HCT116 (cell line): ENCODE measurements at regions not wholly inside any gene's neighbourhood (a gene's known extent, or its start where the extent isn't known, plus 50 kb on each side); places are given as distances from the start of the nearest gene placed in this dataset.

Experiments
- ATAC-seq: fragments of 200-7000 bp; cut with Tn5 transposase; 2 replicates; pipeline ENCODE4 v1.9.1; 2020; ENCODE audit warnings: mild to moderate bottlenecking, moderate library complexity
- BruUV-seq: library from RNA; stranded (reverse); fragments of 400-500 nt; replicated peaks from 2 replicates; lab custom pipeline; 2021; lab: Mats Ljungman, UMichigan
- CTCF ChIA-PET: fragments of 300-600 bp; sonication (Branson Sonifier 250); formaldehyde crosslinking; loops from one replicate; lab custom pipeline; 2021; ENCODE audit warnings: antibody characterized with exemption; lab: Charles Lee
- POLR2A ChIA-PET: fragments of 300-600, 350-600 bp; sonication (Branson Sonifier 250); formaldehyde crosslinking; loops from one replicate; lab custom pipeline; 2021; ENCODE audit warnings: antibody characterized with exemption; lab: Charles Lee
- RAD21 ChIA-PET, 2 experiments: fragments of 300-600 bp; sonication (Branson Sonifier 250); formaldehyde crosslinking; loops; one replicate each; lab custom pipeline; 2023; ENCODE audit warnings: low total read pairs in 2 of 2; ENCODE audit not compliant: uncharacterized antibody in 2 of 2, unreplicated experiment in 2 of 2, low non-redundant PET in 1 of 2; lab: Charles Lee
- DNase-seq: peaks from one replicate; pipeline ENCODE4 v3.0.0-alpha.2; 2010; ENCODE audit warnings: low read depth, low spot score
- H2AFZ ChIP-seq: fragments of 200-600 bp; shearing (Covaris generic), sonication (generic); 2 replicates; pipeline ENCODE4 v1.6.1; 2017; ENCODE audit warnings: low read depth, mixed run types, mixed read lengths, antibody characterized with exemption, low read length; ENCODE audit not compliant: poor library complexity, severe bottlenecking
- H3K27ac ChIP-seq: 2 replicates; pipeline ENCODE4 v1.5.1; 2012; ENCODE audit warnings: low read depth, low read length
- H3K27me3 ChIP-seq: fragments of 200-600 bp; sonication (generic); 2 replicates; pipeline ENCODE4 v1.6.1; 2016; ENCODE audit warnings: mixed run types, low read length, mixed read lengths; ENCODE audit not compliant: insufficient read depth
- H3K36me3 ChIP-seq, 2 experiments: fragments of 200-500 bp in 1 of 2; fragments of 200-600 bp in 1 of 2; sonication (Bioruptor generic) in 1 of 2; sonication (generic) in 1 of 2; 2 replicates each; pipeline versions ENCODE4 v1.5.1 to v1.6.1; 2014 to 2016; ENCODE audit warnings: low read length in 2 of 2, inconsistent platforms in 1 of 2, mixed read lengths in 1 of 2, mixed run types in 1 of 2; ENCODE audit not compliant: insufficient read depth in 2 of 2, control insufficient read depth in 1 of 2
- H3K4me1 ChIP-seq, 2 experiments: fragments of 200-600 bp in 1 of 2; sonication (generic) in 1 of 2; 2 replicates each; pipeline versions ENCODE4 v1.5.1 to v1.6.1; 2012 to 2017; ENCODE audit warnings: low read length in 2 of 2, inconsistent platforms in 1 of 2, mild to moderate bottlenecking in 1 of 2, mixed read lengths in 1 of 2, mixed run types in 1 of 2, moderate library complexity in 1 of 2; ENCODE audit not compliant: insufficient read depth in 2 of 2, control insufficient read depth in 1 of 2
- H3K4me2 ChIP-seq: fragments of 200-600 bp; sonication (generic); 2 replicates; pipeline ENCODE4 v1.6.1; 2017; ENCODE audit warnings: mixed run types, low read length, mixed read lengths
- H3K4me3 ChIP-seq, 2 experiments: fragments of 200-600 bp in 1 of 2; sonication (generic) in 1 of 2; replicated peaks in 1 of 2; 2 replicates each; pipeline ENCODE4 v1.5.1; 2011 to 2016; ENCODE audit warnings: low read length in 2 of 2, control low read depth in 1 of 2, low read depth in 1 of 2, mild to moderate bottlenecking in 1 of 2, mixed read lengths in 1 of 2, mixed run types in 1 of 2
- H3K79me2 ChIP-seq: fragments of 200-600 bp; sonication (generic); 2 replicates; pipeline ENCODE4 v1.6.1; 2017; ENCODE audit warnings: mild to moderate bottlenecking, mixed run types, low read length, moderate library complexity, mixed read lengths; ENCODE audit not compliant: insufficient read depth
- H3K9ac ChIP-seq: fragments of 200-600 bp; sonication (generic); 2 replicates; pipeline ENCODE4 v1.6.1; 2016; ENCODE audit warnings: low read length, mixed read lengths
- H3K9me2 ChIP-seq: fragments of 200-600 bp; sonication (generic), shearing (Covaris generic); 2 replicates; pipeline ENCODE4 v1.6.1; 2017; ENCODE audit warnings: mixed run types, mild to moderate bottlenecking, moderate library complexity; ENCODE audit not compliant: insufficient read depth
- H3K9me3 ChIP-seq, 2 experiments: fragments of 200-500 bp in 1 of 2; fragments of 200-600 bp in 1 of 2; sonication (Bioruptor generic) in 1 of 2; sonication (generic) in 1 of 2; 2 replicates each; pipeline ENCODE4 v1.6.1; 2014 to 2017; ENCODE audit warnings: low read length in 2 of 2, mixed read lengths in 2 of 2, inconsistent platforms in 1 of 2, low read depth in 1 of 2, mild to moderate bottlenecking in 1 of 2, mixed run types in 1 of 2, moderate library complexity in 1 of 2; ENCODE audit not compliant: control insufficient read depth in 1 of 2, insufficient read depth in 1 of 2
- H4K20me1 ChIP-seq: fragments of 200-600 bp; sonication (generic), shearing (Covaris generic); 2 replicates; pipeline ENCODE4 v1.6.1; 2017; ENCODE audit warnings: mixed run types, mild to moderate bottlenecking, moderate library complexity; ENCODE audit not compliant: insufficient read depth
- ATF3 ChIP-seq: IDR thresholded peaks from 2 replicates; pipeline ENCODE4 v1.6.1; 2012
- CTCF ChIP-seq, 3 experiments: fragments of 200-600 bp in 1 of 3; sonication (generic) in 1 of 3; IDR thresholded peaks in 2 of 3; conservative IDR thresholded peaks in 1 of 3; 2 replicates each; pipeline ENCODE4 v1.5.1; 2012 to 2017; ENCODE audit warnings: low read depth in 2 of 3, low read length in 2 of 3, antibody characterized with exemption in 1 of 3, borderline replicate concordance in 1 of 3, control low read depth in 1 of 3, mild to moderate bottlenecking in 1 of 3, mixed read lengths in 1 of 3, mixed run types in 1 of 3, moderate library complexity in 1 of 3; ENCODE audit not compliant: insufficient read depth in 1 of 3
- EGR1 ChIP-seq: IDR thresholded peaks from 2 replicates; pipeline ENCODE4 v1.6.1; 2012; ENCODE audit warnings: low read depth
- EZH2 ChIP-seq: fragments of 200-600 bp; sonication (generic); IDR thresholded peaks from 2 replicates; pipeline ENCODE4 v1.6.1; 2017; ENCODE audit warnings: antibody characterized with exemption, mixed run types
- EZH2phosphoT487 ChIP-seq: fragments of 200-600 bp; IDR thresholded peaks from 2 replicates; pipeline ENCODE4 v1.6.1; 2018; ENCODE audit warnings: antibody characterized with exemption, borderline replicate concordance
- FOSL1 ChIP-seq: IDR thresholded peaks from 2 replicates; pipeline ENCODE4 v1.6.1; 2012; ENCODE audit warnings: low read depth
- JUND ChIP-seq: IDR thresholded peaks from 2 replicates; pipeline ENCODE4 v1.6.1; 2012
- MAX ChIP-seq: IDR thresholded peaks from 2 replicates; pipeline ENCODE4 v1.6.1; 2012
- POLR2A ChIP-seq: IDR thresholded peaks from 2 replicates; pipeline ENCODE4 v1.7.0; 2011; ENCODE audit warnings: borderline replicate concordance; ENCODE audit not compliant: insufficient read depth, insufficient read length; ENCODE audit errors: extremely low read depth
- RAD21 ChIP-seq: IDR thresholded peaks from 2 replicates; pipeline ENCODE4 v1.6.1; 2012; ENCODE audit warnings: low read depth, mild to moderate bottlenecking
- SP1 ChIP-seq: IDR thresholded peaks from 2 replicates; pipeline ENCODE4 v1.6.1; 2012; ENCODE audit warnings: low read depth
- YY1 ChIP-seq: IDR thresholded peaks from 2 replicates; pipeline ENCODE4 v1.6.1; 2011; ENCODE audit warnings: low read length, low read depth, moderate library complexity, mild to moderate bottlenecking; ENCODE audit not compliant: insufficient replicate concordance; ENCODE audit errors: extremely low read depth
- ZBTB33 ChIP-seq: IDR thresholded peaks from 2 replicates; pipeline ENCODE4 v1.6.1; 2011; ENCODE audit warnings: mild to moderate bottlenecking, low read length, moderate library complexity; ENCODE audit not compliant: insufficient replicate concordance; ENCODE audit errors: extremely low read depth
- ZFX ChIP-seq: fragments of 450-650 bp; IDR thresholded peaks from 2 replicates; pipeline ENCODE4 v1.6.1; 2017
- ZNF274 ChIP-seq: fragments of 200-500 bp; sonication (Bioruptor generic); IDR thresholded peaks from 2 replicates; pipeline ENCODE4 v1.6.1; 2014; ENCODE audit warnings: mild to moderate bottlenecking, low read depth, low read length, inconsistent platforms
- intact Hi-C: fragments of 100-400 bp; cut with micrococcal nuclease; formaldehyde crosslinking; loops from 2 replicates; pipeline ENCODE4 v1.10.0; 2022

- H3K4me1 ChIP-seq = no peaks in the 10 kb centered on the region
- intact Hi-C loops = no loop called here
- DNase-seq = no peak
- no peak overlapping the region for H2AFZ ChIP-seq
- H3K9me2 ChIP-seq = no peaks in the 10 kb centered on the region
- H3K9me3 ChIP-seq = peaks cover 0 to 11% of the 10 kb centered on the region in 2 experiments; a peak in 1 of 4 replicates
- H3K27ac ChIP-seq = no peak overlapping the region
- H3K4me3 ChIP-seq = no peak overlapping the region
- CTCF ChIA-PET = no interaction called here
- H3K36me3 ChIP-seq = no peaks in the 10 kb centered on the region
- TF ChIP-seq YY1 (no peak), JUND (no peak), EZH2phosphoT487 (no peak), ATF3 (no peak), ZBTB33 (no peak), EZH2 (no peak), ZFX (no peak), RAD21 (no peak), CTCF (IDR thresholded peaks at IDR 0.05 in 2 of 3, conservative IDR thresholded peaks at IDR 0.05 in 1 of 3; ENCODE audit: borderline replicate concordance in 1 of 3, insufficient read depth in 1 of 3, low read depth in 2 of 3, low read length in 2 of 3) (no peak), FOSL1 (no peak), SP1 (no peak), EGR1 (no peak), POLR2A (no peak), ZNF274 (no peak), MAX (no peak)
- TF ChIP-seq, all 23 proteins: peak for 0
- ChIA-PET POLR2A (no interaction called here), RAD21 (no interaction called here)
- no peak for ATAC-seq
- Histone ChIP-seq H3K4me2 (no peak overlapping the region), H3K79me2 (no peaks in the 10 kb centered on the region), H3K27me3 (no peaks in the 10 kb centered on the region), H4K20me1 (no peaks in the 10 kb centered on the region), H3K9ac (no peak overlapping the region)
- no TSS peak for BruUV-seq
Observed at GRCh38 chr10:5268743-5269142, 72.1 kb downstream of the AKR1C4 start.
